ENCODE measurements at regions not wholly inside any gene's neighbourhood (a gene's known extent, or its start where the extent isn't known, plus 50 kb on each side); places are given as distances from the start of the nearest gene placed in this dataset.

GRCh38 chr2:194060269-194060668, 1596.8 kb upstream of the SLC39A10 start:
- no peaks in the 10 kb centered on the region for H3K36me3 ChIP-seq (ENCODE audit: control insufficient read depth in 2 of 2, extremely low read depth in 1 of 2, insufficient read depth in 2 of 2, low read length in 2 of 2)
- no peak overlapping the region for H3K4me3 ChIP-seq (replicated peaks in 1 of 3; ENCODE audit: insufficient read depth in 1 of 3, low read depth in 1 of 3, low read length in 3 of 3)
- POLR2A ChIA-PET = no interaction called here
- no peak overlapping the region for H3K4me2 ChIP-seq (ENCODE audit: insufficient read depth, low read length)
- H3K9me3 ChIP-seq (replicated peaks; ENCODE audit: control insufficient read depth, insufficient read depth, low read length) = no peaks in the 10 kb centered on the region
- H3K4me1 ChIP-seq (ENCODE audit: control insufficient read depth, extremely low read depth, insufficient read depth, low read length) = no peaks in the 10 kb centered on the region
- H2AFZ ChIP-seq (ENCODE audit: low read depth, low read length) = no peak overlapping the region
- TF ChIP-seq FOS (IDR thresholded peaks at IDR 0.05; ENCODE audit: borderline replicate concordance, insufficient read depth, low read length) (no peak), EZH2 (IDR thresholded peaks at IDR 0.05; ENCODE audit: borderline replicate concordance, low read depth, low read length, severe bottlenecking) (no peak), CTCF (IDR thresholded peaks at IDR 0.05; ENCODE audit: extremely low read depth in 1 of 2, insufficient read depth in 1 of 2, low read depth in 1 of 2, low read length in 2 of 2) (no peak), POLR2AphosphoS5 (IDR thresholded peaks at IDR 0.05; ENCODE audit: insufficient read depth, low read depth, low read length) (no peak), MYC (IDR thresholded peaks at IDR 0.05; ENCODE audit: low read depth, low read length) (no peak), POLR2A (IDR thresholded peaks at IDR 0.05; ENCODE audit: low read depth, low read length) (no peak), JUN (IDR thresholded peaks at IDR 0.05; ENCODE audit: borderline replicate concordance, insufficient read depth, insufficient read length, low read depth) (no peak), GATA2 (IDR thresholded peaks at IDR 0.05; ENCODE audit: insufficient read depth, insufficient read length, low read depth, low read length) (no peak), MAX (IDR thresholded peaks at IDR 0.05; ENCODE audit: insufficient read depth, insufficient read length) (no peak)
- no peak for FAIRE-seq
- CTCF ChIA-PET = interaction anchor here (1.4 kb wide), 1 partner anchor 21 kb away, joined by 4 read pairs; no protein-coding TSS in a partner anchor
- BruUV-seq (replicated peaks) = no TSS peak
- H4K20me1 ChIP-seq (replicated peaks; ENCODE audit: control insufficient read depth, extremely low read depth, insufficient read depth, low read length) = no peaks in the 10 kb centered on the region
- H3K9me1 ChIP-seq (replicated peaks; ENCODE audit: control insufficient read depth, extremely low read depth, insufficient read depth, low read length) = no peaks in the 10 kb centered on the region
- intact Hi-C loops (cut with micrococcal nuclease) (no loop called here), dilution Hi-C loops (cut with MboI; ENCODE audit: extremely low pct_ligation_motif_present, low sequenced_read_pairs) (no loop called here)
- no peaks in the 10 kb centered on the region for H3K27me3 ChIP-seq (ENCODE audit: control insufficient read depth in 2 of 2, insufficient read depth in 2 of 2, low read length in 2 of 2)
- no peak overlapping the region for H3K27ac ChIP-seq (ENCODE audit: insufficient read depth, low read depth, low read length)
- H3K79me2 ChIP-seq (ENCODE audit: control insufficient read depth, insufficient read depth, low read length) = no peaks in the 10 kb centered on the region
- DNase-seq (ENCODE audit: low read depth, low spot score) = no peak
- H3K9ac ChIP-seq (replicated peaks; ENCODE audit: extremely low read depth, insufficient read depth, low read length) = no peak overlapping the region

Measured in endothelial cell of umbilical vein (primary cell).